Head of caudate nucleus (tissue), 42 donors: ENCODE measurements at regions not wholly inside any gene's neighbourhood (a gene's known extent, or its start where the extent isn't known, plus 50 kb on each side); places are given as distances from the start of the nearest gene placed in this dataset.
"Not testable (repeated sequence)": the region's sequence is repeated elsewhere in the genome, so short reads cannot be mapped to it uniquely, and the experiment has no call there.

Source experiments
- DNase-seq, 42 donors: peaks; one replicate each; pipeline versions ENCODE4 v3.0.0 to v3.0.0-alpha.2; 2020 to 2021; ENCODE audit warnings: mixed read lengths in 7 of 42
- intact Hi-C: fragments of 100-400 bp; cut with DNase I; formaldehyde crosslinking; loops from one replicate; pipeline ENCODE4 v1.15.0; 2022

GRCh38 chr21:35606578-35606977, 453.7 kb downstream of the SETD4 start:
- no peak for DNase-seq
- intact Hi-C loops = no loop called here

- no peak for DNase-seq
- intact Hi-C loops = no loop called here
Observed at GRCh38 chr21:35606146-35606545, 454.2 kb downstream of the SETD4 start.

- intact Hi-C loops = no loop called here
- no peak for DNase-seq
Observed at GRCh38 chr21:35603494-35603893, 456.8 kb downstream of the SETD4 start.

GRCh38 chr21:35602811-35603362, 457.4 kb downstream of the SETD4 start:
- intact Hi-C loops = no loop called here
- no peak for DNase-seq

GRCh38 chr21:35601211-35601610, 459.1 kb downstream of the SETD4 start:
- no peak for DNase-seq
- intact Hi-C loops = no loop called here

GRCh38 chr21:35599164-35599563, 461.2 kb downstream of the SETD4 start:
- no peak for DNase-seq
- intact Hi-C loops = no loop called here

- no peak for DNase-seq
- intact Hi-C loops = no loop called here
Observed at GRCh38 chr21:35597750-35598339, 462.5 kb downstream of the SETD4 start.

GRCh38 chr21:35594905-35595304, 465.4 kb downstream of the SETD4 start:
- no peak for DNase-seq
- intact Hi-C loops = no loop called here

GRCh38 chr21:35593000-35593502, 467.3 kb downstream of the SETD4 start:
- no peak for DNase-seq
- intact Hi-C loops = no loop called here

- DNase-seq, intact Hi-C loops: not testable (repeated sequence)
Observed at GRCh38 chr21:35590284-35590683, 470.0 kb downstream of the SETD4 start.

GRCh38 chr21:35587841-35588380, 472.4 kb downstream of the SETD4 start:
- intact Hi-C loops = no loop called here

GRCh38 chr21:35586305-35586704, 474.0 kb downstream of the SETD4 start:
- intact Hi-C loops = no loop called here
- DNase-seq = no peak

More at GRCh38 chr21:35587841-35588380, 472.4 kb downstream of the SETD4 start:
- DNase-seq = no peak

- no peak for DNase-seq
- intact Hi-C loops = no loop called here
Observed at GRCh38 chr21:35585878-35586277, 474.4 kb downstream of the SETD4 start.

GRCh38 chr21:35585155-35585554, 475.2 kb downstream of the SETD4 start:
- intact Hi-C loops = no loop called here
- no peak for DNase-seq

GRCh38 chr21:35583566-35584216, 476.6 kb downstream of the SETD4 start:
- intact Hi-C loops = no loop called here
- DNase-seq = no peak

- intact Hi-C loops = no loop called here
- DNase-seq = no peak
Observed at GRCh38 chr21:35582731-35583130, 477.6 kb downstream of the SETD4 start.

GRCh38 chr21:35581640-35582039, 478.7 kb downstream of the SETD4 start:
- no peak for DNase-seq
- intact Hi-C loops = no loop called here

- no peak for DNase-seq
- intact Hi-C loops = no loop called here
Observed at GRCh38 chr21:35579520-35580293, 480.6 kb downstream of the SETD4 start.

GRCh38 chr21:35578831-35579471, 481.4 kb downstream of the SETD4 start:
- intact Hi-C loops = no loop called here

More at GRCh38 chr21:35578831-35579471, 481.4 kb downstream of the SETD4 start:
- DNase-seq = peak in 3 of 42 donors; percentile 4 to 19 (median 5)
